ENCODE measurements at regions not wholly inside any gene's neighbourhood (a gene's known extent, or its start where the extent isn't known, plus 50 kb on each side); places are given as distances from the start of the nearest gene placed in this dataset.

DNA sequence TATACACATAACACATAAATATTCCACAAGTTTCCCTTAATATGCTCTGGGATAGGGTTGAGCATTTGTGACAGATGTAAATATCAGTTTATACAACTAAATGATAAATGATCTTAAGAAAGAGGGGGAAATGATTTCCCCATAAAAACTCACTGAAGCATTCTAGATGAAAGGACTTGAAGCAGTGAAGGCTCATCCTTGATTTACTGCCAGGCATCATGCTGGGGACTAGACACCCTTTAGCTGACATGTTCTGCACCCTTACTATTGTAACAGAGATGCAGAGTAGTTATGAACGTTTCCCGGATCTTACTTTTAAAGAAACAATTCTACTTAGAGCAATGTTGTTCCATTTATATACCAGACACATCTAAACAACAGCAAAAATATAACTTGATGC, 235.8 kb downstream of the PTGER3 start:
- no peak overlapping the region for H3K4me2 ChIP-seq (replicated peaks; ENCODE audit: low read depth, low read length, poor library complexity, severe bottlenecking)
- no peaks in the 10 kb centered on the region for H3K27me3 ChIP-seq (replicated peaks in 1 of 4; ENCODE audit: control extremely low read depth in 1 of 4, control insufficient read depth in 3 of 4, insufficient read depth in 4 of 4, low read length in 3 of 4)
- ChIA-PET POLR2A (no interaction called here), CTCF (no interaction called here)
- no peaks in the 10 kb centered on the region for H3K9me3 ChIP-seq (ENCODE audit: control extremely low read depth in 1 of 3, control insufficient read depth in 2 of 3, insufficient read depth in 1 of 3, low read length in 2 of 3)
- DNase-seq: no peak
- H3K4me1 ChIP-seq (ENCODE audit: control insufficient read depth in 2 of 2, insufficient read depth in 2 of 2, low read length in 2 of 2): no peaks in the 10 kb centered on the region
- Mint-ChIP-seq H3K4me1 (no peaks in the 10 kb centered on the region), H3K27ac (no peak overlapping the region), H3K27me3 (no peaks in the 10 kb centered on the region), H3K4me3 (no peak overlapping the region), H3K9me3 (ENCODE audit: insufficient read depth) (no peaks in the 10 kb centered on the region)
- H3K36me3 ChIP-seq (replicated peaks in 1 of 2; ENCODE audit: control extremely low read depth in 1 of 2, control insufficient read depth in 1 of 2, extremely low read depth in 1 of 2, insufficient read depth in 2 of 2, low read length in 1 of 2): no peaks in the 10 kb centered on the region
- H4K20me1 ChIP-seq (ENCODE audit: control insufficient read depth, insufficient read depth, low read length, poor library complexity, severe bottlenecking): no peaks in the 10 kb centered on the region
- ATAC-seq (ENCODE audit: low read depth): no peak
- no peak overlapping the region for H3K9ac ChIP-seq (ENCODE audit: low read length)
- WGBS (ENCODE audit: insufficient coverage): no CpG with 5 or more reads among the region's 2 CpGs
- intact Hi-C loops (cut with micrococcal nuclease): no loop called here
- H3K4me3 ChIP-seq (ENCODE audit: control extremely low read depth in 1 of 5, extremely low read depth in 1 of 5, insufficient read depth in 1 of 5, low read depth in 2 of 5, low read length in 4 of 5): no peak overlapping the region
- H2AFZ ChIP-seq (ENCODE audit: insufficient read depth, low read depth, low read length, poor library complexity, severe bottlenecking): no peak overlapping the region
- H3K79me2 ChIP-seq (ENCODE audit: control insufficient read depth, insufficient read depth, low read length): no peaks in the 10 kb centered on the region
- TF ChIP-seq EZH2 (IDR thresholded peaks at IDR 0.05; ENCODE audit: borderline replicate concordance, insufficient read depth, low read depth, low read length, poor library complexity, severe bottlenecking): no peak
- TF ChIP-seq CTCF (IDR thresholded peaks at IDR 0.05): no peak
- H3K27ac ChIP-seq (ENCODE audit: low read length in 2 of 2): no peak overlapping the region

DNA sequence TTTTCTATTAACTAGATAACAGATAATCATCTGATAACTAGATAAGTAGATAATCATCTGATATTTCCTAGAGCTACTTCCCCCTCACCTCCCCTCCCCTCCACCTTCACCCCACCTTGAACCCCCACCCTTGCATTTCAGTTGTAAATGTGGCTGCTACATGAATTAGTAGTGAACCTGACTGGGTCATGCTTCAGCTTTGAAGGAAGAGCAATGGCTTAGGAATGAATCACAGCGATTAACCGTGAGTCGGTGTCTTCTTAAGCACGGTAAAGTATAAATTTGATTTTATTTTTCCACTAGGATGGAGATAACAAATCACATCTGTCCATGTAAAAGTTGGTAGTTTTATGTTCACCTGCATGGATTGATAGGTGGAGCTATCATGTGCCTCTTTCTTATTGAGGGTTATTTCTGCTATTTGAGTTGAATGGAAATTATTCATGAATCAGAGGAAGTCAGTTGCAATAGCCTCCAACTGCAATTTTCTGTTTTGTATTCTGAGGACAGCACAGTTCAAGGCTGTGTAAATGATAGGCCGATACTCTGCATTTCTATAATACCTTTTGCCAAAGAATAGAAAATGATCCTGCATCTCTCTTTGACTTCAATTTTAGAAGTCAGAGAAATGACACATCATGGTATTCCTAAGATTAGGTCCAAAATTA, 235.0 kb downstream of the PTGER3 start:
- Histone ChIP-seq H3K4me2 (replicated peaks; ENCODE audit: low read depth, low read length, poor library complexity, severe bottlenecking) (no peak overlapping the region), H3K4me3 (ENCODE audit: control extremely low read depth in 1 of 5, extremely low read depth in 1 of 5, insufficient read depth in 1 of 5, low read depth in 2 of 5, low read length in 4 of 5) (no peak overlapping the region), H2AFZ (ENCODE audit: insufficient read depth, low read depth, low read length, poor library complexity, severe bottlenecking) (no peak overlapping the region), H3K27ac (ENCODE audit: low read length in 2 of 2) (no peak overlapping the region), H3K79me2 (ENCODE audit: control insufficient read depth, insufficient read depth, low read length) (no peaks in the 10 kb centered on the region), H3K9me3 (ENCODE audit: control extremely low read depth in 1 of 3, control insufficient read depth in 2 of 3, insufficient read depth in 1 of 3, low read length in 2 of 3) (no peaks in the 10 kb centered on the region), H3K4me1 (ENCODE audit: control insufficient read depth in 2 of 2, insufficient read depth in 2 of 2, low read length in 2 of 2) (no peaks in the 10 kb centered on the region), H3K27me3 (replicated peaks in 1 of 4; ENCODE audit: control extremely low read depth in 1 of 4, control insufficient read depth in 3 of 4, insufficient read depth in 4 of 4, low read length in 3 of 4) (no peaks in the 10 kb centered on the region), H3K36me3 (replicated peaks in 1 of 2; ENCODE audit: control extremely low read depth in 1 of 2, control insufficient read depth in 1 of 2, extremely low read depth in 1 of 2, insufficient read depth in 2 of 2, low read length in 1 of 2) (no peaks in the 10 kb centered on the region), H4K20me1 (ENCODE audit: control insufficient read depth, insufficient read depth, low read length, poor library complexity, severe bottlenecking) (no peaks in the 10 kb centered on the region), H3K9ac (ENCODE audit: low read length) (no peak overlapping the region)
- Mint-ChIP-seq H3K9me3 (ENCODE audit: insufficient read depth) (no peaks in the 10 kb centered on the region), H3K4me1 (no peaks in the 10 kb centered on the region), H3K4me3 (no peak overlapping the region), H3K27me3 (no peaks in the 10 kb centered on the region), H3K27ac (no peak overlapping the region)
- whole genome bisulfite sequencing (ENCODE audit: insufficient coverage): 100% methylated on average over 4 of the region's 5 CpGs
- no peak for DNase-seq
- intact Hi-C loops (cut with micrococcal nuclease): no loop called here
- TF ChIP-seq CTCF (IDR thresholded peaks at IDR 0.05): no peak
- TF ChIP-seq EZH2 (IDR thresholded peaks at IDR 0.05; ENCODE audit: borderline replicate concordance, insufficient read depth, low read depth, low read length, poor library complexity, severe bottlenecking): no peak
- ATAC-seq (ENCODE audit: low read depth): no peak
- POLR2A ChIA-PET: no interaction called here
- CTCF ChIA-PET: no interaction called here
